KMS-11 (cell line): ENCODE measurements at regions not wholly inside any gene's neighbourhood (a gene's known extent, or its start where the extent isn't known, plus 50 kb on each side); places are given as distances from the start of the nearest gene placed in this dataset.

Experiments
- H2AFZ ChIP-seq: fragments of 200-600 bp; sonication (generic); 2 replicates; pipeline ENCODE4 v1.6.1; 2016; ENCODE audit warnings: antibody characterized with exemption, mixed run types, low read depth
- H3K27ac ChIP-seq: fragments of 200-600 bp; sonication (generic); 2 replicates; pipeline ENCODE4 v1.6.1; 2016; ENCODE audit warnings: mild to moderate bottlenecking, mixed run types
- H3K27me3 ChIP-seq: fragments of 200-600 bp; sonication (generic); 2 replicates; pipeline ENCODE4 v1.6.1; 2017; ENCODE audit warnings: mild to moderate bottlenecking, low read depth, mixed run types, moderate library complexity; ENCODE audit not compliant: insufficient read depth
- H3K36me3 ChIP-seq: fragments of 200-600 bp; sonication (generic); 2 replicates; pipeline ENCODE4 v1.6.1; 2017; ENCODE audit warnings: mild to moderate bottlenecking, mixed run types; ENCODE audit not compliant: insufficient read depth
- H3K4me1 ChIP-seq: fragments of 200-600 bp; sonication (generic); 2 replicates; pipeline ENCODE4 v1.6.1; 2016; ENCODE audit warnings: mild to moderate bottlenecking, low read depth, mixed run types; ENCODE audit not compliant: poor library complexity, severe bottlenecking
- H3K4me2 ChIP-seq: fragments of 200-600 bp; sonication (generic); 2 replicates; pipeline ENCODE4 v1.7.0; 2016; ENCODE audit warnings: mild to moderate bottlenecking, mixed run types
- H3K4me3 ChIP-seq: fragments of 200-600 bp; sonication (generic); IDR thresholded peaks from 2 replicates; pipeline ENCODE4 v1.6.1; 2017; ENCODE audit warnings: low read depth, low read length, mixed read lengths; ENCODE audit not compliant: insufficient read depth
- H3K79me2 ChIP-seq: fragments of 200-600 bp; sonication (generic); 2 replicates; pipeline ENCODE4 v1.6.1; 2016; ENCODE audit warnings: low read depth, mixed run types; ENCODE audit not compliant: insufficient read depth
- H3K9ac ChIP-seq: fragments of 200-600 bp; sonication (generic); 2 replicates; pipeline ENCODE4 v1.6.1; 2016; ENCODE audit warnings: mild to moderate bottlenecking, mixed run types
- H4K20me1 ChIP-seq: fragments of 200-600 bp; sonication (generic); 2 replicates; pipeline ENCODE4 v1.6.1; 2016; ENCODE audit warnings: mild to moderate bottlenecking, mixed run types; ENCODE audit not compliant: insufficient read depth
- CTCF ChIP-seq: fragments of 200-600 bp; sonication (generic); conservative IDR thresholded peaks from 2 replicates; pipeline ENCODE4 v1.6.1; 2017; ENCODE audit warnings: low read depth, mild to moderate bottlenecking, antibody characterized with exemption, low read length, moderate library complexity, mixed read lengths

- Histone ChIP-seq H3K36me3 (no peaks in the 10 kb centered on the region), H3K27me3 (no peaks in the 10 kb centered on the region), H3K27ac (no peak overlapping the region), H4K20me1 (no peaks in the 10 kb centered on the region), H2AFZ (no peak overlapping the region), H3K9ac (no peak overlapping the region), H3K4me2 (no peak overlapping the region), H3K4me3 (no peak overlapping the region), H3K79me2 (no peaks in the 10 kb centered on the region), H3K4me1 (no peaks in the 10 kb centered on the region)
- TF ChIP-seq CTCF, result no peak
These were observed 76.7 kb upstream of the SEPTIN5 start for GRCh38 chr22:19637408-19638281.

- H3K4me1 ChIP-seq, result no peaks in the 10 kb centered on the region
- no peaks in the 10 kb centered on the region for H3K36me3 ChIP-seq
- H3K9ac ChIP-seq, result no peak overlapping the region
- no peak overlapping the region for H2AFZ ChIP-seq
- H4K20me1 ChIP-seq, result no peaks in the 10 kb centered on the region
- no peak overlapping the region for H3K27ac ChIP-seq
- no peak overlapping the region for H3K4me3 ChIP-seq
- no peaks in the 10 kb centered on the region for H3K79me2 ChIP-seq
- no peak overlapping the region for H3K4me2 ChIP-seq
- no peak for TF ChIP-seq CTCF
- H3K27me3 ChIP-seq, result no peaks in the 10 kb centered on the region
These were observed 75.9 kb upstream of the SEPTIN5 start for GRCh38 chr22:19638282-19639015.

GRCh38 chr22:19639610-19640135 lies 74.6 kb upstream of the SEPTIN5 start:
- H3K4me1 ChIP-seq, result no peaks in the 10 kb centered on the region
- TF ChIP-seq CTCF, result no peak
- H4K20me1 ChIP-seq, result no peaks in the 10 kb centered on the region
- H3K4me3 ChIP-seq, result no peak overlapping the region
- no peak overlapping the region for H2AFZ ChIP-seq
- H3K36me3 ChIP-seq, result no peaks in the 10 kb centered on the region
- no peaks in the 10 kb centered on the region for H3K27me3 ChIP-seq
- no peak overlapping the region for H3K9ac ChIP-seq
- no peak overlapping the region for H3K27ac ChIP-seq
- no peaks in the 10 kb centered on the region for H3K79me2 ChIP-seq
- no peak overlapping the region for H3K4me2 ChIP-seq

GRCh38 chr22:19640306-19640705 lies 74.0 kb upstream of the SEPTIN5 start:
- H2AFZ ChIP-seq, result no peak overlapping the region
- no peaks in the 10 kb centered on the region for H3K4me1 ChIP-seq
- H4K20me1 ChIP-seq, result no peaks in the 10 kb centered on the region
- no peaks in the 10 kb centered on the region for H3K79me2 ChIP-seq
- no peak overlapping the region for H3K4me3 ChIP-seq
- no peak overlapping the region for H3K27ac ChIP-seq
- H3K36me3 ChIP-seq, result no peaks in the 10 kb centered on the region
- no peak overlapping the region for H3K9ac ChIP-seq
- no peaks in the 10 kb centered on the region for H3K27me3 ChIP-seq
- no peak for TF ChIP-seq CTCF
- H3K4me2 ChIP-seq, result no peak overlapping the region
